Stimulated activated naive CD4-positive, alpha-beta T cell (primary cell): ENCODE measurements at regions not wholly inside any gene's neighbourhood (a gene's known extent, or its start where the extent isn't known, plus 50 kb on each side); places are given as distances from the start of the nearest gene placed in this dataset.
A peak's percentile ranks its signal among the peaks of the same experiment; 100 is the strongest.
"Not testable (repeated sequence)": the region's sequence is repeated elsewhere in the genome, so short reads cannot be mapped to it uniquely, and the experiment has no call there.

Source experiments
- DNase-seq, 6 experiments: peaks; one replicate each; lab custom pipeline; 2025; lab: John Stamatoyannopoulos, UW

DNA sequence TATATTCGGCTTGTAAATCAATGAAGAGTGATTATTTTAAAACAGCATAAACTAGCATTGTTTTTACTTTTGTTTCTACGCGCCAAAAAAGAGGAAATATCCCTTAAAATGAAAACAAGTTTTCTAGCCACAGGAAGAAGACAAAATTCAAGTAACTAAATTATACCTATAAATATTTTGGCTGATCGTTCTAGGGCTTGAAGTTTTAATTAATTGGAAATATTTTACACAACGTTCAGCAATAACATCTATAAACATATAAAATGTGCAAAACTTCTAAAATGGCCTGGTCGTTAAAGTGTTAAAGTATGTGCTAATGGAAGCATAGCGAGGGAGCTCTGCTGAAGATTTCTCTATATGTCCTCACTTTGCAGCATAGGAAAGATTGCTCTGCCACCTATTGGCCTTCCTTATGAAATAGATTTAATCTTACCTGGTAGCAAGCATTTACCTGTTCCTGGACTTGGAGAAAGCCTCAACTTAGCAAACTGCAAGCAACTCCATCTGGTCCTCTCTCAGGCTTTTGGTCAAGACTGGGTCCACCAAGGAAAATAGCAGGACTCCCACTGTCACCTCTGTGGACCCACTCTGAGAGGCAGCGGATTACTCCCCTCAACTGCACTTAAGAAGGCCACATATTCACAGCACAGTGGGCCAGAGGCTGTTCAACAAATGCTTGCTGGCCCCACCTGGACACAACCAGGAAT, 351.3 kb upstream of the RUNX1 start:
- DNase-seq: peak in 5 of 6 experiments; percentile 10 to 67 (median 50)

- DNase-seq: no peak
Measured at GRCh38 chr21:35399706-35400105, 350.6 kb upstream of the RUNX1 start.

DNA sequence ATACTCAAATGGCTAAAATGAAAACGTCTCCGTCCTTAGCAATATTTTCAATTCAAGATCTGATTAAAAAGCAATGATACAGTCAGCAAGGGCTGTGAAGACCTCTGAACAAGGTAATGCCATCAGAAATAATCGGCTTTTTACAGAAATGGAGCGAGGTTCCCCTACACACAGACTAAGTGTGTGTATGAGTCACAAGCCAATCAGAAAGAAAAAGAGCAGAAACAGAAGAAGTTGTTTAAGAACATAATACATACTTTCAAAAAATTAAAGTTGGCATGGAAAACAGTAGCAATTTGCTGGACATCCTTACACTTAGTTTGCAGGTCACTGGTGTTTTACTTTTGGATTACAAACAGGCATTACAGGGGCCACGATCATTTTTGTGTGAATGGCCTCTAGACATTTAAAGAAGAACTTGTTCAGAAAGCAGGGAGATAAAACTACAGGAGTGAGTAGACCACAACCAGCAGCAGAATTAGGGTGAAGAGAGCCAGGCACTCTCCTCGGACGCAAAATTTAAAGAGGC, 350.0 kb upstream of the RUNX1 start:
- DNase-seq: no peak

DNA sequence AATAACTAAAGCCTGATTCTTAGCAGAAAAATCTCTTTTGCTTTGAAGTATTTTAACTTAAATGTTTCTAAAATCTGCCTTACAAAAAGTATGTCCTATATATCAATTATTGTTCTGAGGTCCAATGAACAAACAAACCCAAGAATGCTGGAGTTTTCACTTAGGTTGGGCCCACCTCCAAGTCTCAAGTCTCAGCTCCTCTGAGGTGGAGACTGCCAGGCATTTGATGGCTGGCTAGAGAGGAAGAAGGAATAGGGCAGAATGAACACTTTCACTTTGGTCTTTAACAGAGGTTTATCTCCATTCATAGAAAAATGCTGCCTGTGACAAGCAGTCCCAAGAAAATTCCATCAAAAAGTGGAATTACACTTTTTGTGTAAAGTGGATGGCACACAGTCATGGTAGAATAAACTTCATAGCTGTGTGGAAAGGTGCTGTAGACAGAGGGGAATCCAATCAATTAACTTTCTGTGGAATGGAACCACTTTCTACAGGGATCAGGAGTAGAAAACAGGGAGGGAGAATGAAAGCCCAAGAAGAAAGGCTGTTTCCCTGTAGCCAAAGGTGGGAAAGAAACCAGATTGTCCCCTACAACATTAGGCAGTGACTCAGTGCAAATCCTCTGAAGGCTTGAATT, 349.4 kb upstream of the RUNX1 start:
- no peak for DNase-seq

DNA sequence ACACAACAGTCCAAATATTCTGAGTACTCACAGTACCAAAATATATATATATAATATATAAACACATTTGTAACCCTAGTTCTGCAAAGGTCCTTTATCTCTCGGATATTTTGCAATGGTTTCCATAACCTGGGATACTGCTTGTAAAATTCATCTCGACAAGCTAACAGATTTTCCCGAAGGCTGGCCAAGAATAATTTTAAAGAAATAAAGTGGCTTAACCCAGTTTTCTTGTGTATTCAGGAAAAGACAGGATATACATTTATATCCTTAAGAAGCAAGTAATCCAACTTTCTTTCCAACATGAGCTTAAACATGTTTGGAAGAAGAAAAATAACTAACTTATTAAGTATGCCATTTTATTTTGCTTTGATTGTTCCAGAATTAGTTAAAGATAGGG, 348.7 kb upstream of the RUNX1 start:
- DNase-seq: no peak

DNA sequence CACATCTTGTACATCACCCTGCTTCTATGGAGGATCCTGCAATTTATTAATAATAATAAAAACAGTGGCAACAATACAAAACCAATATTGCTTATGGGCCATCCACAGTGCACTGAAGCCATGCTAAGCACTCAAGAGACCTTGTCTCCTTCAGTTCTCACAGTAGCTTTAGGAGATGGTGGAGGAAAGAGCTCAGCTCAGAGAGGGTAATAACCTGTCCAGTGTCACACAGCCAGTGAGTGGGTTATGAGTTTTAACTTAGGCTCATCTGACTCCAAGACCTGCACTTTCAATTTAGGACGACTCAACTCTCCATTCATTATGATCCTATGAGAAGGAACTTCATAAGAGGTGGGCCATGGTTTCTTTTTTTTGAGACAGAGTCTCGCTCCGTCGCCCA, 347.6 kb upstream of the RUNX1 start:
- DNase-seq: no peak

GRCh38 chr21:35395728-35396127, 346.6 kb upstream of the RUNX1 start:
- no peak for DNase-seq

DNA sequence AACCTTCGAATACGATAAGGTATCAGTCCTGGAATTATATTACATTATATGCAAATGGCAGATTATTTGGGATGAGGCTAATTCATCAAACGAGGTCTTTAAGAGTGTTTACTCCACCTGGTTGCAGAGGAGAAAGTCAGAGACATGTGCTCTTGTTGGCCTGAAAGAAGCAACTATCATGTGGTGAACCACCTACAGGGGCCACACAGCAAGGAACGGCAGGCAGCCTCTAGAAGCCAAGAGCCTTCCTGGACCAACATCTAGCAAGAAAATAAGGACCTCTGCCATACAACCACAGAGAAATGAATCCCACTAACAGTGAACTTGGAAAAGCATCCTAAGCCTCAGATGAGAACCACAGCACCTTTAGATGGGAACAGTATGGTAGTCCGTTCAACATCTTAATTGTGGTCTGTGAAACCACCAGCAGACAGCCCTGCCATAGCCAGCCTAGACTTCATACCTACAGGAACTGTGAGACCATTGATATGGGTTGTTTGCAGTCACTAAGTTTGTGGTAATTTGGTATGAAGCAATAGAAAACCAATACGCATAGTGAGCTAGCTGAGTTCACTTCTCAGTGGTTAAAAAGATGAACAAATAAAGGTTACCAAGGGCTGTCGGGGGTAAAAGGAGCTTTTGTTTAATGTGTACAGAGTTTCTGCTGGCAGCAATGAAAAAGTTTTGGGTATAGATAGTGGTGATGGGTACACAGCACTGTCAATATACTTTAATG, 345.7 kb upstream of the RUNX1 start:
- no peak for DNase-seq

DNA sequence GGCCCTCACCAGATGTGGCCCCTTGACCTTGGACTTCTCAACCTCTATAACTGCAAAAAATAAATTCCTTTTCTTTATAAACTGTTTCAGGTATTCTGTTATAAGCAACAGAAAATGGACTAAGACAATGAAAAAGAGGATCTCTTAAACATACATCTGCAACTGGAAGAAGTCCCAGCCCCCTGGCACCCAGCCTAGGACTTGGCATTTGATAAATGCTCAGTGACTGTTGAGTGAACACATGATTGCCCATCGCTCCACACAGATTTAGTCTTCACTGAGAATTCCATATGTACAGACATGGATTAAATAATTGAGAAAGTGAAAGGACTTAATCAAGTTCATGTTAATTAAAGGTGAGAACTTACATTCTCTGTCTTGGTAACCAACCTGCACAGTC, 344.9 kb upstream of the RUNX1 start:
- DNase-seq: no peak

- no peak for DNase-seq
Measured at GRCh38 chr21:35390013-35390776, 341.1 kb upstream of the RUNX1 start.

DNA sequence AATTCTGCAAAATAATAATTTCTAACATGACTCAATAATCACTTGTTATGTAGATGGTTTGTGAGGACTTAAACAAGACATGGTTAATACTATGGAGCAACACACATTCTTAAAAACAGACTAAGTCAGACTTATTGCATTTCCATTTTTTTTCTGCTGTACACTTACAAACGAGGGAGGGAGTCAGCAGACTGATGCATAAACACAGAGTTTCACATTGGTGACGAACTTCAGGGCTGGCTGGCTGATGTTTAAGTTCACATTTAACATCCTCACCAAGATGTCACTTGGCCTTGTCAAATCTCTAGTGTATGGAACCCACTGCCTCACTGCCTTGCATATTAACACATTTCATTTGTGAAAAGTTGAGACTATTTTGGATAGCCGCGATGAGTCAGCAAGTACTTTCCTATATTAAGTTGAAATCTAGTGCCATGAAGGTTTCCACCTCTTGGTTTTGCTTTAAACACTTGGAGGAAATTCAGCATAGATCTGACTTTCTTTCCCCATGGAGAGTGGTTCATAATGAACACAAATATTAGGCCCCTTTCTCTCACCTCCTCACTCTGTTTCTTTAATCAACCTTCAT, 337.5 kb upstream of the RUNX1 start:
- DNase-seq: no peak

DNA sequence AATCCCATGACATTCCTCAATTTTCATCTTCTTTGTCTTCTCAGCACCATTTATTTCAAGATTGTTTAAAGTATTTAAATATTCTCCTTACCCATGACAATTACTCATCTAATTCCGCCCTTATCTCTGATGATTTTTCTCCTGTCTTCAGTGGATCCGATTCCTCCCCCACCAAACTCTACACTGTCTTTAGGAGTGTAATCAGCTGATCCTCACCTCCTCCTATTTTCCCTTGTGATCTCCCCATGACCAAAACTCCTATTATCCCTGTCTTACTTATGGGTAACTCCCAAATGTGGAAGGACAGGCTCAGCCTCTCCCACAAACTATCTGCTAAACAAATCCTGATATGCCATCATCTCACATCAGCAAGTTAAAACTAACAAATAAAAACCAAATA, 335.3 kb upstream of the RUNX1 start:
- DNase-seq: no peak

- DNase-seq: no peak
Measured at GRCh38 chr21:35382696-35383095, 333.6 kb upstream of the RUNX1 start.

GRCh38 chr21:35381743-35382310, 332.7 kb upstream of the RUNX1 start:
- DNase-seq: no peak

GRCh38 chr21:35380304-35380703, 331.2 kb upstream of the RUNX1 start:
- not testable (repeated sequence) for DNase-seq

GRCh38 chr21:35378881-35379280, 329.8 kb upstream of the RUNX1 start:
- no peak for DNase-seq

- no peak for DNase-seq
Measured at GRCh38 chr21:35377505-35378090, 328.5 kb upstream of the RUNX1 start.

GRCh38 chr21:35376406-35377135, 327.5 kb upstream of the RUNX1 start:
- DNase-seq: no peak

- DNase-seq: no peak
Measured at GRCh38 chr21:35375115-35375514, 326.0 kb upstream of the RUNX1 start.

GRCh38 chr21:35373998-35374397, 324.9 kb upstream of the RUNX1 start:
- DNase-seq: no peak
